ENCODE measurements at regions not wholly inside any gene's neighbourhood (a gene's known extent, or its start where the extent isn't known, plus 50 kb on each side); places are given as distances from the start of the nearest gene placed in this dataset.

GRCh38 chr16:51573191-51573590 is 422.1 kb upstream of the SALL1 start:
- no peak overlapping the region for H3K27ac ChIP-seq (ENCODE audit: low read depth, low read length)
- peaks cover 4% of the 10 kb centered on the region for H3K27me3 ChIP-seq (ENCODE audit: control insufficient read depth, insufficient read depth, low read length)
- no peak overlapping the region for H3K4me3 ChIP-seq (ENCODE audit: low read depth, low read length)
- POLR2A ChIA-PET: no interaction called here
- CTCF ChIA-PET: no interaction called here
- no peak for TF ChIP-seq CTCF (IDR thresholded peaks at IDR 0.05; ENCODE audit: low read depth, low read length)
- DNase-seq (ENCODE audit: low read depth, low spot score): no peak
- H3K9me3 ChIP-seq (ENCODE audit: control insufficient read depth, insufficient read depth, low read length): no peaks in the 10 kb centered on the region

- no peak overlapping the region for H3K4me3 ChIP-seq (ENCODE audit: low read depth, low read length)
- H3K9me3 ChIP-seq (ENCODE audit: control insufficient read depth, insufficient read depth, low read length): no peaks in the 10 kb centered on the region
- ChIA-PET POLR2A (no interaction called here), CTCF (interaction anchor here (0.5 kb wide), 1 partner anchor 175 kb away, joined by 4 read pairs; no protein-coding TSS in a partner anchor)
- peaks cover 4% of the 10 kb centered on the region for H3K27me3 ChIP-seq (ENCODE audit: control insufficient read depth, insufficient read depth, low read length)
- H3K27ac ChIP-seq (ENCODE audit: low read depth, low read length): no peak overlapping the region
- DNase-seq (ENCODE audit: low read depth, low spot score): no peak
- no peak for TF ChIP-seq CTCF (IDR thresholded peaks at IDR 0.05; ENCODE audit: low read depth, low read length)
These were observed 418.3 kb upstream of the SALL1 start for GRCh38 chr16:51569203-51569931.

- Histone ChIP-seq H3K9me3 (ENCODE audit: control insufficient read depth, insufficient read depth, low read length) (no peaks in the 10 kb centered on the region), H3K27me3 (ENCODE audit: control insufficient read depth, insufficient read depth, low read length) (no peaks in the 10 kb centered on the region), H3K27ac (ENCODE audit: low read depth, low read length) (no peak overlapping the region), H3K4me3 (ENCODE audit: low read depth, low read length) (no peak overlapping the region)
- DNase-seq (ENCODE audit: low read depth, low spot score): no peak
- TF ChIP-seq CTCF (IDR thresholded peaks at IDR 0.05; ENCODE audit: low read depth, low read length): no peak
- ChIA-PET CTCF (no interaction called here), POLR2A (no interaction called here)
These were observed 416.8 kb upstream of the SALL1 start for GRCh38 chr16:51567911-51568310.

GRCh38 chr16:51565184-51565583 is 414.1 kb upstream of the SALL1 start:
- no peak for TF ChIP-seq CTCF (IDR thresholded peaks at IDR 0.05; ENCODE audit: low read depth, low read length)
- no peak overlapping the region for H3K4me3 ChIP-seq (ENCODE audit: low read depth, low read length)
- ChIA-PET POLR2A (no interaction called here), CTCF (no interaction called here)
- DNase-seq (ENCODE audit: low read depth, low spot score): no peak
- H3K9me3 ChIP-seq (ENCODE audit: control insufficient read depth, insufficient read depth, low read length): no peaks in the 10 kb centered on the region
- no peak overlapping the region for H3K27ac ChIP-seq (ENCODE audit: low read depth, low read length)
- H3K27me3 ChIP-seq (ENCODE audit: control insufficient read depth, insufficient read depth, low read length): no peaks in the 10 kb centered on the region

- H3K4me3 ChIP-seq (ENCODE audit: low read depth, low read length): no peak overlapping the region
- H3K9me3 ChIP-seq (ENCODE audit: control insufficient read depth, insufficient read depth, low read length): no peaks in the 10 kb centered on the region
- no peak for TF ChIP-seq CTCF (IDR thresholded peaks at IDR 0.05; ENCODE audit: low read depth, low read length)
- ChIA-PET POLR2A (no interaction called here), CTCF (no interaction called here)
- no peaks in the 10 kb centered on the region for H3K27me3 ChIP-seq (ENCODE audit: control insufficient read depth, insufficient read depth, low read length)
- no peak for DNase-seq (ENCODE audit: low read depth, low spot score)
- no peak overlapping the region for H3K27ac ChIP-seq (ENCODE audit: low read depth, low read length)
These were observed 411.8 kb upstream of the SALL1 start for GRCh38 chr16:51562891-51563290.
